HL-60 (cell line): ENCODE measurements at regions not wholly inside any gene's neighbourhood (a gene's known extent, or its start where the extent isn't known, plus 50 kb on each side); places are given as distances from the start of the nearest gene placed in this dataset.

Experiments
- POLR2AphosphoS5 ChIP-seq: IDR thresholded peaks from 2 replicates; pipeline ENCODE4 v1.6.1; 2012; ENCODE audit warnings: low read depth
- SPI1 ChIP-seq: IDR thresholded peaks from 2 replicates; pipeline ENCODE4 v1.6.1; 2012; ENCODE audit warnings: low read depth, mild to moderate bottlenecking, borderline replicate concordance
- TF ChIP-seq, protein P1 (sequence below): IDR thresholded peaks from one replicate; pipeline ENCODE4 v1.5.1; 2011; ENCODE audit warnings: low read length, control low read depth, inconsistent platforms; ENCODE audit not compliant: insufficient read depth
- TF ChIP-seq, protein P2 (sequence below): IDR thresholded peaks from 2 replicates; pipeline ENCODE4 v1.6.1; 2012; ENCODE audit warnings: low read depth; ENCODE audit not compliant: insufficient replicate concordance

DNA sequence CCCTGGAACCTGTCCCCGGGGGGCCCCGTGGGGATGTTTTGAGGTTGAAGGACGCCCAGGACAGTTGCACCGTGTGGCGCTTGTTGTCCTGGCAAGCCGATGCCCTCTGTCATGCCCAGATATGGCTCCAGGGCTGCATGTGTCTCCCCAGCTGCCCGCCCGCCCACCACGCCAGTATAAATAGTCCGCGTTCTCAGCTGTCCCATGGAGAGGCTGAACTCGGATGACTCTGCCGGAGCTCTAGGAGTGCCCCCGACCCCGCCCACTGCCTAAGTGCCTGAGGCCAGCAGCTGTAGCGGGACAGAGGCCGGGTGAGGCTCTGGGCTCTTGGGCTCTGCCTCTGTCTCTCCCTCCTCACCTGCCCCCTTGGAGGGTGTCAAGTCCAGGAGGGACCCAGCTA lies 83.0 kb upstream of the GATA5 start:
- TF ChIP-seq, protein P1, sequence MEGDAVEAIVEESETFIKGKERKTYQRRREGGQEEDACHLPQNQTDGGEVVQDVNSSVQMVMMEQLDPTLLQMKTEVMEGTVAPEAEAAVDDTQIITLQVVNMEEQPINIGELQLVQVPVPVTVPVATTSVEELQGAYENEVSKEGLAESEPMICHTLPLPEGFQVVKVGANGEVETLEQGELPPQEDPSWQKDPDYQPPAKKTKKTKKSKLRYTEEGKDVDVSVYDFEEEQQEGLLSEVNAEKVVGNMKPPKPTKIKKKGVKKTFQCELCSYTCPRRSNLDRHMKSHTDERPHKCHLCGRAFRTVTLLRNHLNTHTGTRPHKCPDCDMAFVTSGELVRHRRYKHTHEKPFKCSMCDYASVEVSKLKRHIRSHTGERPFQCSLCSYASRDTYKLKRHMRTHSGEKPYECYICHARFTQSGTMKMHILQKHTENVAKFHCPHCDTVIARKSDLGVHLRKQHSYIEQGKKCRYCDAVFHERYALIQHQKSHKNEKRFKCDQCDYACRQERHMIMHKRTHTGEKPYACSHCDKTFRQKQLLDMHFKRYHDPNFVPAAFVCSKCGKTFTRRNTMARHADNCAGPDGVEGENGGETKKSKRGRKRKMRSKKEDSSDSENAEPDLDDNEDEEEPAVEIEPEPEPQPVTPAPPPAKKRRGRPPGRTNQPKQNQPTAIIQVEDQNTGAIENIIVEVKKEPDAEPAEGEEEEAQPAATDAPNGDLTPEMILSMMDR: no peak
- TF ChIP-seq, protein P2, sequence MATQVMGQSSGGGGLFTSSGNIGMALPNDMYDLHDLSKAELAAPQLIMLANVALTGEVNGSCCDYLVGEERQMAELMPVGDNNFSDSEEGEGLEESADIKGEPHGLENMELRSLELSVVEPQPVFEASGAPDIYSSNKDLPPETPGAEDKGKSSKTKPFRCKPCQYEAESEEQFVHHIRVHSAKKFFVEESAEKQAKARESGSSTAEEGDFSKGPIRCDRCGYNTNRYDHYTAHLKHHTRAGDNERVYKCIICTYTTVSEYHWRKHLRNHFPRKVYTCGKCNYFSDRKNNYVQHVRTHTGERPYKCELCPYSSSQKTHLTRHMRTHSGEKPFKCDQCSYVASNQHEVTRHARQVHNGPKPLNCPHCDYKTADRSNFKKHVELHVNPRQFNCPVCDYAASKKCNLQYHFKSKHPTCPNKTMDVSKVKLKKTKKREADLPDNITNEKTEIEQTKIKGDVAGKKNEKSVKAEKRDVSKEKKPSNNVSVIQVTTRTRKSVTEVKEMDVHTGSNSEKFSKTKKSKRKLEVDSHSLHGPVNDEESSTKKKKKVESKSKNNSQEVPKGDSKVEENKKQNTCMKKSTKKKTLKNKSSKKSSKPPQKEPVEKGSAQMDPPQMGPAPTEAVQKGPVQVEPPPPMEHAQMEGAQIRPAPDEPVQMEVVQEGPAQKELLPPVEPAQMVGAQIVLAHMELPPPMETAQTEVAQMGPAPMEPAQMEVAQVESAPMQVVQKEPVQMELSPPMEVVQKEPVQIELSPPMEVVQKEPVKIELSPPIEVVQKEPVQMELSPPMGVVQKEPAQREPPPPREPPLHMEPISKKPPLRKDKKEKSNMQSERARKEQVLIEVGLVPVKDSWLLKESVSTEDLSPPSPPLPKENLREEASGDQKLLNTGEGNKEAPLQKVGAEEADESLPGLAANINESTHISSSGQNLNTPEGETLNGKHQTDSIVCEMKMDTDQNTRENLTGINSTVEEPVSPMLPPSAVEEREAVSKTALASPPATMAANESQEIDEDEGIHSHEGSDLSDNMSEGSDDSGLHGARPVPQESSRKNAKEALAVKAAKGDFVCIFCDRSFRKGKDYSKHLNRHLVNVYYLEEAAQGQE: no peak
- no peak for TF ChIP-seq POLR2AphosphoS5
- TF ChIP-seq SPI1: no peak
